Breast epithelium (tissue), 3 donors: ENCODE measurements at regions not wholly inside any gene's neighbourhood (a gene's known extent, or its start where the extent isn't known, plus 50 kb on each side); places are given as distances from the start of the nearest gene placed in this dataset.

Source experiments
- CTCF ChIP-seq, 3 donors: fragments of 450-650 bp; IDR thresholded peaks; one replicate each; pipeline ENCODE4 v1.5.1; 2016 to 2017; ENCODE audit warnings: antibody characterized with exemption in 3 of 3, mild to moderate bottlenecking in 3 of 3, moderate library complexity in 3 of 3
- POLR2A ChIP-seq: fragments of 450-650 bp; IDR thresholded peaks from one replicate; pipeline ENCODE4 v1.6.1; 2016; ENCODE audit warnings: antibody characterized with exemption, mild to moderate bottlenecking, moderate library complexity
- POLR2AphosphoS5 ChIP-seq, 3 donors: sonication (generic); formaldehyde crosslinking; IDR thresholded peaks; one replicate each; pipeline ENCODE4 v1.6.1; 2017; ENCODE audit warnings: antibody characterized with exemption in 3 of 3

GRCh38 chr18:67875944-67876343 lies 359.4 kb upstream of the DSEL start:
- TF ChIP-seq CTCF (IDR thresholded peaks at IDR 0.05), result no peak
- no peak for TF ChIP-seq POLR2AphosphoS5 (IDR thresholded peaks at IDR 0.05)
- TF ChIP-seq POLR2A, result no peak
